Choroid plexus epithelial cell (primary cell): ENCODE measurements at regions not wholly inside any gene's neighbourhood (a gene's known extent, or its start where the extent isn't known, plus 50 kb on each side); places are given as distances from the start of the nearest gene placed in this dataset.
A peak's percentile ranks its signal among the peaks of the same experiment; 100 is the strongest.

Experiments used
- DNase-seq: peaks from one replicate; pipeline ENCODE4 v3.0.0-alpha.2; 2010; ENCODE audit warnings: low read depth
- H3K4me3 ChIP-seq: 2 replicates; pipeline ENCODE4 v1.5.1; 2011; ENCODE audit warnings: low read depth, mild to moderate bottlenecking, control low read depth, low read length, moderate library complexity
- CTCF ChIP-seq: conservative IDR thresholded peaks from 2 replicates; pipeline ENCODE4 v1.5.1; 2011; ENCODE audit warnings: low read depth, mild to moderate bottlenecking, control low read depth, inconsistent platforms, low read length, moderate library complexity

DNA sequence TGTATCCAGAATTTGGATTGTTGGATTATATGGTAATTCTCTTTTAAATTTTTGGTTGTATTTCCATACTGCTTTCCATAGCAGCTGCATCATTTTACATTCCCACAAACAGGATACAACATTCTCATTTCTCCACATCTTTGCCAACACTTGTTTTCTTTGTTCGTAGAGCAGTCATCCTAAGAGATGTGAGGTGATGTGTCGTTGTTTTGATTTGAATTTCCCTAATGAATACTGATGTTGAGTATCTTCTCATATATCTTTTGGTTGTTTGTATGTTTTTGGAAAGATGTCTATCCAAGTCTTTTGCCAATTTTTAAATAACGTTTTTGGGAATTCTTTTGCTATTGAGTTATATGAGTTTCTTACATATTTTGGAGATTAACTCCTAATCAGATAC, 93.6 kb downstream of the GMNC start:
- no peak for DNase-seq
- H3K4me3 ChIP-seq, result no peak overlapping the region
- no peak for TF ChIP-seq CTCF

GRCh38 chr3:190767851-190768250, 94.6 kb downstream of the GMNC start:
- TF ChIP-seq CTCF, result no peak
- H3K4me3 ChIP-seq, result no peak overlapping the region
- DNase-seq, result no peak

- no peak for DNase-seq
- TF ChIP-seq CTCF, result no peak
- no peak overlapping the region for H3K4me3 ChIP-seq
These were observed 98.0 kb downstream of the GMNC start for GRCh38 chr3:190764231-190765134.

DNA sequence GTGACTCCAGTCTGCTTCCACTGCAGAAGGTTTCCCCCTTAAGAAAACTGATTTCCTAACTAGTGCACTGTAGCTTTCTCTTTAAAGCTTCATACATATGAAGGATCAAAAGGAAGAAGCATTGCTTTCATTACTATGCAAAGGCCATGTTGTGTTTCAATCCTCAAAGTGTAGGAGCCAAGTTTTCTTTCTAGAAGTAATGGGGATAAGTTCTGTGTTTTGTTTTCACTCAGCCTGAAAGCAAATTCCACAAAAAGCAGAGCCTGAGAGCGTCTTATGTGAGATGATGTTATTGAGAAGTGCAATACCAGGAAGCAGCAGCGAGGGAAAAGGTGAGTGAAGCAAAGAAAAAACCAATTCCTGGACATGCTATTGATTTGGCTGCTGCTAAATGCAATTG, 99.7 kb downstream of the GMNC start:
- TF ChIP-seq CTCF, result no peak
- DNase-seq, result no peak

DNA sequence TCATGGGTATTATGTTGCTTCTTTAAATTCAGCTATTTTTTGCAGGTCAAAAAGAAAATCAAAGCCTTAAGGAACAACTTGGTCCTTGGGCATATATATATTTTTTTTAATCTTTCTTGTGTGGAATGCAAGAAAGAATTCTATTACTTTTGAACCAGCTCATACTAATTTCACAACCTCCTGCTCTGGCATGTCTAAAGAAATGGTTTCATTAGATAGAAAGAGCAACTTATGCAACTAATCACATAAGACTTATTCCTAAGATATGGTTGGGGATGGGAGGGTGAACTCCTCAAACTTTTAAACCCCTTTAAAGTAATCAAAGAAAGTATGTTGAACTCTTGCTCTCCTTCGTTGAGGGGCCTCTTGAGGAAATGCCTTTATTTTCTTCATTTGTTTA, 114.9 kb downstream of the GMNC start:
- peak; percentile 20 for DNase-seq
- H3K4me3 ChIP-seq, result no peak overlapping the region
- TF ChIP-seq CTCF, result no peak

More for the DNA sequence above, 99.7 kb downstream of the GMNC start:
- no peak overlapping the region for H3K4me3 ChIP-seq

DNA sequence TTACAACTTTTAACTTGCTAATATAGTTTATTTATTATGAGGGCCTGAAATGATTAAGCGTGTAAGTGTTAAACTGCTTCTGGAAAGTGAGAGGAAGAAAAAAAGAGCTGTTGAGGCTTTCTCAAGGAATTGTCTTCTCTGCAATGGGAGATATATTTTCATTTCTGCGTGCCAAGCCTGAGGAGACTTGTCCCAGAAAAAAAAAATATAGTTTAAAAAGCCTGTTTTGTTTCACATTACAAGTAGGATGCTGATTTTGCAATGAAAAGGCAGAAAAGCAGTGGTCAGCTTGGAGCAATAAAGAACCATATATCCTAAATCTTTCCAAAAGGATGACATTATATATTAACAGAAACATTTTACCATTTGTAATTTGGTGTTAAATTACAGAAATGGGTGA, 115.5 kb downstream of the GMNC start:
- H3K4me3 ChIP-seq, result no peak overlapping the region
- DNase-seq, result no peak
- TF ChIP-seq CTCF, result no peak

GRCh38 chr3:190746531-190746930, 116.0 kb downstream of the GMNC start:
- no peak for DNase-seq
- H3K4me3 ChIP-seq, result no peak overlapping the region
- TF ChIP-seq CTCF, result no peak
